GM23338 (cell line): ENCODE measurements at regions not wholly inside any gene's neighbourhood (a gene's known extent, or its start where the extent isn't known, plus 50 kb on each side); places are given as distances from the start of the nearest gene placed in this dataset.

Experiments
- ATAC-seq: fragments of 200-7000 bp; cut with Tn5 transposase; 3 replicates; pipeline ENCODE4 v1.9.1; 2020
- DNase-seq: peaks from one replicate; pipeline ENCODE4 v3.0.0-alpha.2; 2015; ENCODE audit warnings: low spot score
- H2AFZ ChIP-seq: fragments of 200-600 bp; sonication (generic); 2 replicates; pipeline ENCODE4 v1.8.0; 2016; ENCODE audit warnings: antibody characterized with exemption, mild to moderate bottlenecking, moderate library complexity
- H3F3A ChIP-seq: fragments of 200-600 bp; sonication (generic); replicated peaks from 2 replicates; pipeline ENCODE4 v1.8.0; 2017; ENCODE audit warnings: antibody characterized with exemption, mixed run types, low read depth
- H3K27ac ChIP-seq: fragments of 200-600 bp; sonication (generic); 2 replicates; pipeline ENCODE4 v1.6.1; 2016; ENCODE audit warnings: low read depth
- H3K27me3 ChIP-seq: fragments of 200-600 bp; sonication (generic); 2 replicates; pipeline ENCODE4 v1.8.0; 2016; ENCODE audit warnings: mild to moderate bottlenecking, mixed run types, moderate library complexity; ENCODE audit not compliant: insufficient read depth
- H3K36me3 ChIP-seq: fragments of 200-600 bp; sonication (generic); 2 replicates; pipeline ENCODE4 v1.8.0; 2016; ENCODE audit warnings: mild to moderate bottlenecking; ENCODE audit not compliant: insufficient read depth
- H3K4me1 ChIP-seq: fragments of 200-600 bp; sonication (generic); 2 replicates; pipeline ENCODE4 v1.8.0; 2016; ENCODE audit warnings: mild to moderate bottlenecking, moderate library complexity; ENCODE audit not compliant: insufficient read depth
- H3K4me2 ChIP-seq: fragments of 200-600 bp; sonication (generic); 2 replicates; pipeline ENCODE4 v1.7.1; 2017; ENCODE audit warnings: mixed run types
- H3K4me3 ChIP-seq: fragments of 200-600 bp; sonication (generic); 2 replicates; pipeline ENCODE4 v1.6.1; 2016; ENCODE audit warnings: mixed run types
- H3K79me2 ChIP-seq: fragments of 200-600 bp; sonication (generic); replicated peaks from 2 replicates; pipeline ENCODE4 v1.8.0; 2017; ENCODE audit warnings: mild to moderate bottlenecking; ENCODE audit not compliant: insufficient read depth
- H3K9me2 ChIP-seq: fragments of 200-600 bp; sonication (generic); 2 replicates; pipeline ENCODE4 v1.8.0; 2017; ENCODE audit not compliant: insufficient read depth
- H4K20me1 ChIP-seq: fragments of 200-600 bp; sonication (generic); replicated peaks from 2 replicates; pipeline ENCODE4 v1.8.0; 2017; ENCODE audit warnings: mild to moderate bottlenecking; ENCODE audit not compliant: insufficient read depth
- H3K27ac Mint-ChIP-seq: 2 replicates; pipeline ENCODE4 v1.8.0; 2020; ENCODE audit warnings: inconsistent platforms, mild to moderate bottlenecking, moderate library complexity, mixed read lengths
- H3K27me3 Mint-ChIP-seq: 3 replicates; pipeline ENCODE4 v1.8.0; 2022; ENCODE audit warnings: low read depth, mild to moderate bottlenecking, moderate library complexity, mixed read lengths, inconsistent platforms; ENCODE audit not compliant: insufficient read depth, poor library complexity
- H3K36me3 Mint-ChIP-seq: 3 replicates; pipeline ENCODE4 v1.8.0; 2021; ENCODE audit warnings: low read depth, mild to moderate bottlenecking, inconsistent platforms, moderate library complexity, mixed read lengths
- H3K4me1 Mint-ChIP-seq: 3 replicates; pipeline ENCODE4 v1.8.0; 2020; ENCODE audit warnings: mild to moderate bottlenecking, inconsistent platforms, mixed read lengths
- H3K4me3 Mint-ChIP-seq: 3 replicates; pipeline ENCODE4 v1.8.0; 2021; ENCODE audit warnings: moderate library complexity, mild to moderate bottlenecking, inconsistent platforms, mixed read lengths
- H3K9me3 Mint-ChIP-seq: 3 replicates; pipeline ENCODE4 v1.8.0; 2020; ENCODE audit warnings: moderate library complexity, mild to moderate bottlenecking, inconsistent platforms, mixed read lengths
- CREB1 ChIP-seq: fragments of 250-450 bp; sonication (Bioruptor Pico); IDR thresholded peaks from 2 replicates; pipeline ENCODE4 v1.5.0; 2020; ENCODE audit warnings: low read depth, mild to moderate bottlenecking, moderate library complexity
- CTCF ChIP-seq, 2 experiments: fragments of 200-600 bp in 1 of 2; sonication (generic) in 1 of 2; conservative IDR thresholded peaks; 2 replicates each; pipeline versions ENCODE4 v1.5.1 to v1.6.1; 2016 to 2017; ENCODE audit warnings: antibody characterized with exemption in 2 of 2, low read depth in 2 of 2, mild to moderate bottlenecking in 2 of 2, moderate library complexity in 1 of 2
- ETS1 ChIP-seq: IDR thresholded peaks from 2 replicates; pipeline ENCODE4 v1.6.1; 2016; ENCODE audit warnings: antibody characterized with exemption
- NANOG ChIP-seq: IDR thresholded peaks from 2 replicates; pipeline ENCODE4 v1.6.1; 2016; ENCODE audit warnings: antibody characterized with exemption, borderline replicate concordance
- POLR2AphosphoS5 ChIP-seq: IDR thresholded peaks from 2 replicates; pipeline ENCODE4 v1.6.1; 2016; ENCODE audit warnings: antibody characterized with exemption, low read depth
- REST ChIP-seq: IDR thresholded peaks from one replicate; pipeline ENCODE4 v1.6.1; 2018; ENCODE audit warnings: antibody characterized with exemption; ENCODE audit not compliant: unreplicated experiment
- STAT1 ChIP-seq: IDR thresholded peaks from one replicate; pipeline ENCODE4 v1.6.1; 2016; ENCODE audit warnings: antibody characterized with exemption; ENCODE audit not compliant: unreplicated experiment
- ZNF114 ChIP-seq: fragments of 250-450 bp; sonication (Bioruptor Pico); IDR thresholded peaks from 2 replicates; pipeline ENCODE4 v1.5.0; 2020; ENCODE audit warnings: mild to moderate bottlenecking, moderate library complexity
- ZNF462 ChIP-seq: fragments of 250-450 bp; sonication (Bioruptor Pico); IDR thresholded peaks from 2 replicates; pipeline ENCODE4 v1.5.0; 2020; ENCODE audit warnings: mild to moderate bottlenecking, moderate library complexity

GRCh38 chr16:14333361-14333760 lies 262.2 kb downstream of the MRTFB start (continued):
- TF ChIP-seq REST, result no peak

- H4K20me1 ChIP-seq, result no peaks in the 10 kb centered on the region
- no peaks in the 10 kb centered on the region for H3K4me1 Mint-ChIP-seq
- H2AFZ ChIP-seq, result no peak overlapping the region
- H3K27ac Mint-ChIP-seq, result no peak overlapping the region
- H3K36me3 ChIP-seq, result no peaks in the 10 kb centered on the region
- H3K4me3 Mint-ChIP-seq, result no peak overlapping the region
- no peak overlapping the region for H3K27ac ChIP-seq
- H3K27me3 ChIP-seq, result no peaks in the 10 kb centered on the region
- no peaks in the 10 kb centered on the region for H3K79me2 ChIP-seq
- no peaks in the 10 kb centered on the region for H3K4me1 ChIP-seq
- DNase-seq (no peak), ATAC-seq (no peak)
- no peak overlapping the region for H3K4me2 ChIP-seq
- H3K4me3 ChIP-seq, result no peak overlapping the region
- no peaks in the 10 kb centered on the region for H3F3A ChIP-seq
- no peaks in the 10 kb centered on the region for H3K27me3 Mint-ChIP-seq
- no peaks in the 10 kb centered on the region for H3K9me2 ChIP-seq
- peaks cover 25% of the 10 kb centered on the region; the same call in 2 of the 3 replicates for H3K36me3 Mint-ChIP-seq
- peaks cover 12% of the 10 kb centered on the region; the same call in 2 of the 3 replicates for H3K9me3 Mint-ChIP-seq
- TF ChIP-seq ZNF462 (CRISPR knock-in tag) (no peak), CREB1 (CRISPR knock-in tag) (no peak), ZNF114 (CRISPR knock-in tag) (no peak), NANOG (no peak), CTCF (conservative IDR thresholded peaks at IDR 0.05; ENCODE audit: low read depth in 2 of 2) (no peak), STAT1 (no peak), POLR2AphosphoS5 (no peak), REST (no peak), ETS1 (no peak)
Observed at GRCh38 chr16:14331020-14331419, 259.9 kb downstream of the MRTFB start.
